B cell (primary cell): ENCODE measurements at regions not wholly inside any gene's neighbourhood (a gene's known extent, or its start where the extent isn't known, plus 50 kb on each side); places are given as distances from the start of the nearest gene placed in this dataset.

Experiments used
- ATAC-seq: fragments of 200-7000 bp; cut with Tn5 transposase; one replicate; pipeline ENCODE4 v1.10.0; 2021; ENCODE audit warnings: low read depth, mild to moderate bottlenecking, moderate number of reproducible peaks, moderate library complexity
- CTCF ChIA-PET: fragments of 350-600 bp; sonication (Branson Sonifier 250); formaldehyde crosslinking; loops from one replicate; lab custom pipeline; 2021; ENCODE audit warnings: antibody characterized with exemption, inconsistent platforms; lab: Charles Lee
- POLR2A ChIA-PET: fragments of 350-600 bp; sonication (Branson Sonifier 250); formaldehyde crosslinking; loops from one replicate; lab custom pipeline; 2021; ENCODE audit warnings: antibody characterized with exemption; lab: Charles Lee
- DNase-seq: peaks from one replicate; pipeline ENCODE4 v3.0.0; 2013
- H2AFZ ChIP-seq: 2 replicates; pipeline ENCODE4 v1.6.1; 2012; ENCODE audit warnings: mild to moderate bottlenecking, low read depth, low read length; ENCODE audit not compliant: insufficient read depth, poor library complexity, severe bottlenecking
- H3K27ac ChIP-seq, 2 donors: 1 replicate in 1 of 2; 2 replicates in 1 of 2; pipeline ENCODE4 v1.5.1; 2012 to 2013; ENCODE audit warnings: low read length in 2 of 2, mild to moderate bottlenecking in 2 of 2, moderate library complexity in 1 of 2
- H3K27me3 ChIP-seq, 4 experiments: fragments of 200-600 bp in 1 of 4; sonication (generic) in 1 of 4; replicated peaks in 1 of 4; 1 replicate in 2 of 4; 2 replicates in 2 of 4; pipeline versions ENCODE4 v1.6.1 to v1.7.0; 2013 to 2016; ENCODE audit warnings: low read length in 3 of 4, mild to moderate bottlenecking in 2 of 4, mixed read lengths in 1 of 4, moderate library complexity in 1 of 4; ENCODE audit not compliant: insufficient read depth in 4 of 4, control insufficient read depth in 3 of 4; ENCODE audit errors: control extremely low read depth in 1 of 4
- H3K36me3 ChIP-seq, 2 experiments: replicated peaks in 1 of 2; 1 replicate in 1 of 2; 2 replicates in 1 of 2; pipeline versions ENCODE4 v1.6.1 to v1.7.1; 2013; ENCODE audit warnings: low read length in 1 of 2; ENCODE audit not compliant: insufficient read depth in 2 of 2, control insufficient read depth in 1 of 2; ENCODE audit errors: control extremely low read depth in 1 of 2, extremely low read depth in 1 of 2
- H3K4me1 ChIP-seq, 2 donors: fragments of 200-600 bp in 1 of 2; sonication (generic) in 1 of 2; 1 replicate in 1 of 2; 2 replicates in 1 of 2; pipeline versions ENCODE4 v1.5.1 to v1.6.1; 2013 to 2017; ENCODE audit warnings: low read length in 2 of 2; ENCODE audit not compliant: control insufficient read depth in 2 of 2, insufficient read depth in 2 of 2
- H3K4me2 ChIP-seq: replicated peaks from 2 replicates; pipeline ENCODE3; 2012; ENCODE audit warnings: mild to moderate bottlenecking, low read depth, low read length; ENCODE audit not compliant: poor library complexity, severe bottlenecking
- H3K4me3 ChIP-seq, 5 experiments: fragments of 200-600 bp in 1 of 5; sonication (generic) in 1 of 5; 1 replicate in 3 of 5; 2 replicates in 2 of 5; pipeline versions ENCODE4 v1.5.1 to v1.7.0; 2011 to 2016; ENCODE audit warnings: low read length in 4 of 5, mild to moderate bottlenecking in 4 of 5, low read depth in 2 of 5, control low read depth in 1 of 5, moderate library complexity in 1 of 5; ENCODE audit not compliant: insufficient read depth in 1 of 5; ENCODE audit errors: control extremely low read depth in 1 of 5, extremely low read depth in 1 of 5
- H3K79me2 ChIP-seq: fragments of 200-600 bp; sonication (generic); one replicate; pipeline ENCODE4 v1.6.0; 2016; ENCODE audit warnings: low read length; ENCODE audit not compliant: control insufficient read depth, insufficient read depth
- H3K9ac ChIP-seq: fragments of 200-600 bp; sonication (generic); 2 replicates; pipeline ENCODE4 v1.6.1; 2017; ENCODE audit warnings: mild to moderate bottlenecking, low read length, moderate library complexity
- H3K9me3 ChIP-seq, 3 donors: one replicate each; pipeline versions ENCODE4 v1.6.1 to v1.7.1; 2013; ENCODE audit warnings: low read length in 2 of 3; ENCODE audit not compliant: control insufficient read depth in 2 of 3, insufficient read depth in 1 of 3; ENCODE audit errors: control extremely low read depth in 1 of 3
- H4K20me1 ChIP-seq: 2 replicates; pipeline ENCODE4 v1.6.0; 2012; ENCODE audit warnings: mild to moderate bottlenecking, low read length; ENCODE audit not compliant: insufficient read depth, control insufficient read depth, poor library complexity, severe bottlenecking
- H3K27ac Mint-ChIP-seq: one replicate; pipeline ENCODE4 v1.8.0; 2021; ENCODE audit warnings: mixed read lengths
- H3K27me3 Mint-ChIP-seq: one replicate; pipeline ENCODE4 v1.8.0; 2021; ENCODE audit warnings: mixed read lengths
- H3K4me1 Mint-ChIP-seq: one replicate; pipeline ENCODE4 v1.8.0; 2021; ENCODE audit warnings: mixed read lengths
- H3K4me3 Mint-ChIP-seq: one replicate; pipeline ENCODE4 v1.8.0; 2021; ENCODE audit warnings: mixed read lengths
- H3K9me3 Mint-ChIP-seq: one replicate; pipeline ENCODE4 v1.8.0; 2022; ENCODE audit warnings: mixed read lengths; ENCODE audit not compliant: insufficient read depth
- EZH2 ChIP-seq: IDR thresholded peaks from 2 replicates; pipeline ENCODE4 v1.6.1; 2012; ENCODE audit warnings: borderline replicate concordance, low read depth, mild to moderate bottlenecking, moderate library complexity, low read length; ENCODE audit not compliant: insufficient read depth, poor library complexity, severe bottlenecking
- WGBS: methylation state at CpG from one replicate; pipeline ENCODE4 v1.1.5; 2013; ENCODE audit warnings: missing lambda C conversion rate; ENCODE audit not compliant: insufficient coverage; 5-methylcytosine and 5-hydroxymethylcytosine counted together
- intact Hi-C: fragments of 100-400 bp; cut with micrococcal nuclease; formaldehyde crosslinking; loops from one replicate; pipeline ENCODE4 v1.10.0; 2022
- TF ChIP-seq, protein P1 (sequence below): fragments of 200-600 bp; IDR thresholded peaks from one replicate; pipeline ENCODE4 v1.8.0; 2022; ENCODE audit warnings: antibody characterized with exemption, mild to moderate bottlenecking

DNA sequence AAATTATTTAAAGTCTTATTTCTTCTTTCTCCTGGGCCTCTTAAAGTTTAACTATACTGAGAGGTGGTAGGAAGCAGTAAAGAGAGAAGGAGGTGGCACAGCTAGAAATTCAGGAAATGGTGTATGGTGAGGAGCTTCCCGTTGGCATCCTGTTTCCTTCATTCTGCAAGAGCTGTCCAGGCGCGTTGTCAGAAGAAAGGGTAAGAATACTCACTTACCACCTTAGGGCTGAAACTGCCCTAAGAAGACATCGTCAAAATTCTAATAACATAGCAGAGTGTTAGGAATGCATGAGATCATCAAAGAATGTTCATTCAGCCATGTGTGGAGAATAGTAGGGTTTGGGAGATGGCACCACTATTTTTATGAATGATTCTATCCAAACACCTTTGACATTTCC is 699.6 kb downstream of the MCTP2 start:
- no peaks in the 10 kb centered on the region for H3K4me1 Mint-ChIP-seq
- no peaks in the 10 kb centered on the region for H3K27me3 ChIP-seq
- peaks cover 5% of the 10 kb centered on the region for H3K9me3 Mint-ChIP-seq
- H3K4me3 ChIP-seq, result no peak overlapping the region
- TF ChIP-seq, protein P1, sequence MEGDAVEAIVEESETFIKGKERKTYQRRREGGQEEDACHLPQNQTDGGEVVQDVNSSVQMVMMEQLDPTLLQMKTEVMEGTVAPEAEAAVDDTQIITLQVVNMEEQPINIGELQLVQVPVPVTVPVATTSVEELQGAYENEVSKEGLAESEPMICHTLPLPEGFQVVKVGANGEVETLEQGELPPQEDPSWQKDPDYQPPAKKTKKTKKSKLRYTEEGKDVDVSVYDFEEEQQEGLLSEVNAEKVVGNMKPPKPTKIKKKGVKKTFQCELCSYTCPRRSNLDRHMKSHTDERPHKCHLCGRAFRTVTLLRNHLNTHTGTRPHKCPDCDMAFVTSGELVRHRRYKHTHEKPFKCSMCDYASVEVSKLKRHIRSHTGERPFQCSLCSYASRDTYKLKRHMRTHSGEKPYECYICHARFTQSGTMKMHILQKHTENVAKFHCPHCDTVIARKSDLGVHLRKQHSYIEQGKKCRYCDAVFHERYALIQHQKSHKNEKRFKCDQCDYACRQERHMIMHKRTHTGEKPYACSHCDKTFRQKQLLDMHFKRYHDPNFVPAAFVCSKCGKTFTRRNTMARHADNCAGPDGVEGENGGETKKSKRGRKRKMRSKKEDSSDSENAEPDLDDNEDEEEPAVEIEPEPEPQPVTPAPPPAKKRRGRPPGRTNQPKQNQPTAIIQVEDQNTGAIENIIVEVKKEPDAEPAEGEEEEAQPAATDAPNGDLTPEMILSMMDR, result no peak
- no peak for TF ChIP-seq EZH2
- intact Hi-C loops, result no loop called here
- no peaks in the 10 kb centered on the region for H3K79me2 ChIP-seq
- no peak overlapping the region for H3K27ac Mint-ChIP-seq
- H3K9ac ChIP-seq, result no peak overlapping the region
- no peaks in the 10 kb centered on the region for H4K20me1 ChIP-seq
- no peaks in the 10 kb centered on the region for H3K27me3 Mint-ChIP-seq
- no CpG with 5 or more reads among the region's 4 CpGs for WGBS
- H3K4me3 Mint-ChIP-seq, result no peak overlapping the region
- no peak overlapping the region for H2AFZ ChIP-seq
- H3K9me3 ChIP-seq, result peaks cover 0 to 12% (median 0%) of the 10 kb centered on the region in 3 donors
- H3K36me3 ChIP-seq, result no peaks in the 10 kb centered on the region
- H3K4me1 ChIP-seq, result no peaks in the 10 kb centered on the region
- no peak overlapping the region for H3K27ac ChIP-seq
- ATAC-seq (no peak), DNase-seq (no peak)
- ChIA-PET POLR2A (no interaction called here), CTCF (no interaction called here)
- no peak overlapping the region for H3K4me2 ChIP-seq

DNA sequence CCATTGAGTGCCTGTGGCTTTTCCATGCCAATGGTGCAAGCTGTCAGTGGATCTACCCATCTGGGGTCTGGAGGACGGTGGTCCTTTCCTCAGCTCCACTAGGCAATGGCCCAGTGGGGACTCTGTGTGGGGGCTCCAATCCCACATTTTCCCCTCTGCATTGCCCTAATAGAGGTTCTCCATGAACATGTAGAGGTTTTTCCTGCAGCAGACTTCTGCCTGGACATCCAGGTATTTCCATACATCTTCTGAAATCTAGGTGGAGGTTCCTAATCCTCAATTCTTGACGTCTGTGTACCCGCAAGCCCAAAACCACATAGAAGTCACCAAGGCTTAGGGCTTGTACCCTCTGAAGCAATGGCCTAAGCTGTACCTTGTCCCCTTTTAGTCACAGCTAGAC is 703.1 kb downstream of the MCTP2 start:
- POLR2A ChIA-PET, result no interaction called here
- Mint-ChIP-seq H3K4me1 (no peaks in the 10 kb centered on the region), H3K27ac (no peak overlapping the region)

More for the DNA sequence above, 703.1 kb downstream of the MCTP2 start:
- WGBS, result 96% methylated on average over 2 of the region's 3 CpGs
- Histone ChIP-seq H3K27ac (no peak overlapping the region), H3K27me3 (no peaks in the 10 kb centered on the region), H3K4me3 (no peak overlapping the region), H3K4me1 (no peaks in the 10 kb centered on the region), H2AFZ (no peak overlapping the region), H3K36me3 (no peaks in the 10 kb centered on the region), H3K9me3 (peaks cover 0 to 12% (median 2%) of the 10 kb centered on the region in 3 donors), H3K9ac (no peak overlapping the region), H4K20me1 (no peaks in the 10 kb centered on the region), H3K4me2 (no peak overlapping the region), H3K79me2 (no peaks in the 10 kb centered on the region)
- no peak for ATAC-seq
- no peak for TF ChIP-seq EZH2
- TF ChIP-seq, protein P1, result no peak
- DNase-seq, result no peak
- intact Hi-C loops, result no loop called here
- Mint-ChIP-seq H3K4me3 (no peak overlapping the region), H3K9me3 (peaks cover 9% of the 10 kb centered on the region), H3K27me3 (no peaks in the 10 kb centered on the region)
- CTCF ChIA-PET, result no interaction called here
